Fibroblast of lung (primary cell): ENCODE measurements at regions not wholly inside any gene's neighbourhood (a gene's known extent, or its start where the extent isn't known, plus 50 kb on each side); places are given as distances from the start of the nearest gene placed in this dataset.
A peak's percentile ranks its signal among the peaks of the same experiment; 100 is the strongest.

Experiments
- DNase-seq, 2 donors: peaks; one replicate each; pipeline versions ENCODE4 v3.0.0 to v3.0.0-alpha.2; 2010; ENCODE audit warnings: low read depth in 2 of 2
- H2AFZ ChIP-seq: 2 replicates; pipeline ENCODE4 v1.5.1; 2012; ENCODE audit warnings: low read length, control low read depth, inconsistent platforms
- H3K27ac ChIP-seq: 2 replicates; pipeline ENCODE4 v1.5.1; 2011; ENCODE audit warnings: low read length, control low read depth; ENCODE audit not compliant: insufficient read depth
- H3K27me3 ChIP-seq: 2 replicates; pipeline ENCODE4 v1.5.1; 2011; ENCODE audit warnings: mild to moderate bottlenecking, low read length; ENCODE audit not compliant: control insufficient read depth, insufficient read depth
- H3K36me3 ChIP-seq: 2 replicates; pipeline ENCODE4 v1.5.1; 2011; ENCODE audit warnings: low read length; ENCODE audit not compliant: control insufficient read depth, insufficient read depth
- H3K4me1 ChIP-seq: 2 replicates; pipeline ENCODE4 v1.5.1; 2011; ENCODE audit warnings: low read length; ENCODE audit not compliant: control insufficient read depth, insufficient read depth; ENCODE audit errors: extremely low read depth
- H3K4me2 ChIP-seq: 2 replicates; pipeline ENCODE4 v1.5.1; 2011; ENCODE audit warnings: low read length, control low read depth; ENCODE audit not compliant: insufficient read depth; ENCODE audit errors: extremely low read depth
- H3K4me3 ChIP-seq, 4 experiments: fragments of 200-600 bp in 1 of 4; sonication (generic) in 1 of 4; replicated peaks in 1 of 4; 2 replicates each; pipeline ENCODE4 v1.5.1; 2011 to 2016; ENCODE audit warnings: low read length in 4 of 4, low read depth in 3 of 4, mild to moderate bottlenecking in 3 of 4, control low read depth in 2 of 4, inconsistent platforms in 1 of 4, mixed read lengths in 1 of 4; ENCODE audit not compliant: insufficient read depth in 1 of 4; ENCODE audit errors: control extremely low read depth in 1 of 4
- H3K79me2 ChIP-seq: 2 replicates; pipeline ENCODE4 v1.5.1; 2012; ENCODE audit warnings: mild to moderate bottlenecking, low read length, inconsistent platforms; ENCODE audit not compliant: control insufficient read depth, insufficient read depth
- H3K9ac ChIP-seq: 2 replicates; pipeline ENCODE4 v1.5.1; 2011; ENCODE audit warnings: mild to moderate bottlenecking, low read length, control low read depth; ENCODE audit not compliant: insufficient read depth
- H3K9me3 ChIP-seq: 2 replicates; pipeline ENCODE4 v1.5.1; 2012; ENCODE audit warnings: low read depth, low read length; ENCODE audit not compliant: control insufficient read depth, insufficient read depth
- H4K20me1 ChIP-seq: 2 replicates; pipeline ENCODE4 v1.5.1; 2011; ENCODE audit warnings: low read length; ENCODE audit not compliant: control insufficient read depth, insufficient read depth; ENCODE audit errors: extremely low read depth
- EZH2 ChIP-seq: IDR thresholded peaks from 2 replicates; pipeline ENCODE4 v1.5.1; 2012; ENCODE audit warnings: low read length, control low read depth, mild to moderate bottlenecking; ENCODE audit errors: missing control alignments
- TF ChIP-seq, protein P1 (sequence below), 2 donors: IDR thresholded peaks in 1 of 2; conservative IDR thresholded peaks in 1 of 2; 1 replicate in 1 of 2; 2 replicates in 1 of 2; pipeline ENCODE4 v1.5.1; 2011 to 2012; ENCODE audit warnings: low read length in 2 of 2, control low read depth in 1 of 2, inconsistent platforms in 1 of 2, low read depth in 1 of 2, mild to moderate bottlenecking in 1 of 2

DNA sequence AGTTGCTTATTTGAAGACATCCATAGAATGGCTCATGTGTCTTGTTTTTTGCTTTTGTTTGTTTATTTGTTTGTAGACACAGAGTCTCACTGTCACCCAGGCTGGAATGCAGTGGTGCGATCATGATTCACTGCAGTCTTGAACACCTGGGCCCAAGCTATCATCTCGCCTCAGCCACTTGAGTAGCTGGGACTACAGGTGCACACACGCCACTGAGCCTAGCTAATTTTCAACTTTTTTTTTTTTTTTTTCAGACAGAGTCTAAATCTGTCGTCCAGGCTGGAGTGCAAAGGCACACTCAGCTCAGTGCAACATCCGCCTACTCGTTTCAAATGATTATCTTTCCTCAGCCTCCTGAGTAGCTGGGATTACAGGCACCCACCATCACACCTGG is 83.3 kb upstream of the KLF6 start:
- H3K4me2 ChIP-seq, result no peak overlapping the region
- H3K9me3 ChIP-seq, result no peaks in the 10 kb centered on the region
- H3K9ac ChIP-seq, result no peak overlapping the region
- no peaks in the 10 kb centered on the region for H3K27me3 ChIP-seq
- DNase-seq, result no peak
- no peaks in the 10 kb centered on the region for H3K79me2 ChIP-seq
- no peak overlapping the region for H3K27ac ChIP-seq
- H4K20me1 ChIP-seq, result no peaks in the 10 kb centered on the region
- no peaks in the 10 kb centered on the region for H3K36me3 ChIP-seq
- no peak overlapping the region for H2AFZ ChIP-seq
- H3K4me3 ChIP-seq, result no peak overlapping the region
- H3K4me1 ChIP-seq, result no peaks in the 10 kb centered on the region
- TF ChIP-seq, protein P1, sequence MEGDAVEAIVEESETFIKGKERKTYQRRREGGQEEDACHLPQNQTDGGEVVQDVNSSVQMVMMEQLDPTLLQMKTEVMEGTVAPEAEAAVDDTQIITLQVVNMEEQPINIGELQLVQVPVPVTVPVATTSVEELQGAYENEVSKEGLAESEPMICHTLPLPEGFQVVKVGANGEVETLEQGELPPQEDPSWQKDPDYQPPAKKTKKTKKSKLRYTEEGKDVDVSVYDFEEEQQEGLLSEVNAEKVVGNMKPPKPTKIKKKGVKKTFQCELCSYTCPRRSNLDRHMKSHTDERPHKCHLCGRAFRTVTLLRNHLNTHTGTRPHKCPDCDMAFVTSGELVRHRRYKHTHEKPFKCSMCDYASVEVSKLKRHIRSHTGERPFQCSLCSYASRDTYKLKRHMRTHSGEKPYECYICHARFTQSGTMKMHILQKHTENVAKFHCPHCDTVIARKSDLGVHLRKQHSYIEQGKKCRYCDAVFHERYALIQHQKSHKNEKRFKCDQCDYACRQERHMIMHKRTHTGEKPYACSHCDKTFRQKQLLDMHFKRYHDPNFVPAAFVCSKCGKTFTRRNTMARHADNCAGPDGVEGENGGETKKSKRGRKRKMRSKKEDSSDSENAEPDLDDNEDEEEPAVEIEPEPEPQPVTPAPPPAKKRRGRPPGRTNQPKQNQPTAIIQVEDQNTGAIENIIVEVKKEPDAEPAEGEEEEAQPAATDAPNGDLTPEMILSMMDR (conservative IDR thresholded peaks at IDR 0.05 in 1 of 2, IDR thresholded peaks at IDR 0.05 in 1 of 2; ENCODE audit: low read depth in 1 of 2, low read length in 2 of 2), result no peak
- no peak for TF ChIP-seq EZH2

DNA sequence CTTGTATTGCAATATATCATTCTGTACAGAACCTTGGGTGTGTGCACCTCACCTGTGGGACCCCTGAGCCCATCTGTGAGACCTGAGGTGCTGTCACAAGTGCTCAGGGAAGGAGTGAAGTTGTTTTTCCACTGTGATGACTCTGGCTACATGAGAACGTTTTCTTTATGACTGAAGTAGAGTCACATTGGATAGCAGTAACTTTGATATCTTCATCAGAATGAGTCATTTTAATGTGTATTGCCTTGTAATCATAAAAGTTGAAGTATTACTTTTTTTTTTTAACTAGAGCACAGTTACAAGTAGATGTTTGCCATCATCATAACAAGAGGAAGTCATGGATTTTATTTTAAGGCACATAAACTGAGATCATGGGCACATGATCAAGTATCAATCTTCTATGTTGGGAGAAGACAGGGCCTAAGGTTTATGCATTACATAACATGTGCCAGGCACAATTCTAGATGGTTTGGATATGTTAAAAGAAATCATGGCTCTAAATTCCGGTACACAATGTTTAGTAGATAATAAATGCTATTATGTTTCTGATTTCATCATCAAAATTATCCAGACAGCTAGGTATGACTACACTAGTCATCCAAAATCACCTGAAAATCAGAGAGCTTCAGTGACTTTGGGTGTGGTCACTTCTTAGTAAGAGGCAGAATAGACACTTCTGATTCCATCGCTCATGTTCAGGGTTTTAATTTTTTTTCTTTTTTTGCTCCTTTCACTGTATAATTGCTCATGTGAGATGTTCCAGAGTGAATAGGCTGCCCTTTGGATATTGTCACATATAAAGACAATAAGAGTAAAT is 82.7 kb upstream of the KLF6 start:
- Histone ChIP-seq H3K27ac (no peak overlapping the region), H3K79me2 (no peaks in the 10 kb centered on the region), H3K36me3 (no peaks in the 10 kb centered on the region), H3K4me2 (no peak overlapping the region), H2AFZ (no peak overlapping the region), H3K4me1 (no peaks in the 10 kb centered on the region), H4K20me1 (no peaks in the 10 kb centered on the region), H3K27me3 (no peaks in the 10 kb centered on the region), H3K9ac (no peak overlapping the region), H3K9me3 (no peaks in the 10 kb centered on the region), H3K4me3 (no peak overlapping the region)
- TF ChIP-seq, protein P1 (conservative IDR thresholded peaks at IDR 0.05 in 1 of 2, IDR thresholded peaks at IDR 0.05 in 1 of 2; ENCODE audit: low read depth in 1 of 2, low read length in 2 of 2), result no peak
- TF ChIP-seq EZH2, result no peak
- DNase-seq, result peak in 1 of 2 donors; percentile 25

DNA sequence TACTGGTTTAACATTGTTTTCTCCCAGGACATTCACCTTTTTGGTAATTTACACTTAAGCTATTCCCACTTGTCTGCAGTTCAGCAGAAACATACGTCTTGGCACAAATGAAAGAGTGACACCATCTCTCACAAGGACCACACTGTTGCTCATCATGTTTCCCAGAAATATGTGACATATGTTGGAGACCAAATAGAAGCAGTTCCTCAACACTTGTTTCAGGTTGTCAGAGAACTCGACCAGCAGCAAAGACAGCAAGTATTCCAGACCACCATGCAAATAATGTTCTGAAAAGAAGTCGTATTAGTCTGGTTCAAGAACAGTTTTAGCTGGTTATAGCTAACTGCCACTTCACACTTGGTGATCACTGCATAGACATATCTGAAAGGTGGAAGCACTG is 81.3 kb upstream of the KLF6 start:
- H3K9ac ChIP-seq, result no peak overlapping the region
- H3K27ac ChIP-seq, result no peak overlapping the region
- H3K9me3 ChIP-seq, result no peaks in the 10 kb centered on the region
- no peaks in the 10 kb centered on the region for H3K79me2 ChIP-seq
- H3K4me1 ChIP-seq, result no peaks in the 10 kb centered on the region
- no peaks in the 10 kb centered on the region for H3K36me3 ChIP-seq
- H3K4me3 ChIP-seq, result no peak overlapping the region
- H4K20me1 ChIP-seq, result no peaks in the 10 kb centered on the region
- H3K27me3 ChIP-seq, result no peaks in the 10 kb centered on the region
- no peak overlapping the region for H3K4me2 ChIP-seq
- H2AFZ ChIP-seq, result no peak overlapping the region
- TF ChIP-seq EZH2, result no peak
- TF ChIP-seq, protein P1 (conservative IDR thresholded peaks at IDR 0.05 in 1 of 2, IDR thresholded peaks at IDR 0.05 in 1 of 2; ENCODE audit: low read depth in 1 of 2, low read length in 2 of 2), result no peak
- DNase-seq, result no peak
